WTC11 (cell line): ENCODE measurements at regions not wholly inside any gene's neighbourhood (a gene's known extent, or its start where the extent isn't known, plus 50 kb on each side); places are given as distances from the start of the nearest gene placed in this dataset.

ENCODE experiments used
- ATAC-seq: fragments of 200-7000 bp; cut with Tn5 transposase; 2 replicates; pipeline ENCODE4 v1.10.0; 2021; ENCODE audit warnings: mild to moderate bottlenecking, moderate library complexity
- CTCF ChIA-PET: fragments of 300-600 bp; sonication (Branson Sonifier 250); formaldehyde crosslinking; loops from one replicate; lab custom pipeline; 2021; ENCODE audit warnings: antibody characterized with exemption; lab: Charles Lee
- POLR2A ChIA-PET: fragments of 350-600 bp; sonication (Branson Sonifier 250); formaldehyde crosslinking; loops from one replicate; lab custom pipeline; 2021; ENCODE audit warnings: antibody characterized with exemption; lab: Charles Lee
- DNase-seq: peaks from one replicate; pipeline ENCODE4 v3.0.0; 2021; ENCODE audit warnings: low spot score
- H3K27ac Mint-ChIP-seq: 2 replicates; pipeline ENCODE4 v1.8.0; 2021; ENCODE audit warnings: mixed read lengths
- H3K27me3 Mint-ChIP-seq: 2 replicates; pipeline ENCODE4 v1.8.0; 2021; ENCODE audit warnings: low read depth, mild to moderate bottlenecking, moderate library complexity, mixed read lengths
- H3K36me3 Mint-ChIP-seq: 2 replicates; pipeline ENCODE4 v1.8.0; 2021; ENCODE audit warnings: mixed read lengths
- H3K4me1 Mint-ChIP-seq: 2 replicates; pipeline ENCODE4 v1.8.0; 2022; ENCODE audit warnings: mixed read lengths
- H3K4me3 Mint-ChIP-seq: 2 replicates; pipeline ENCODE4 v1.8.0; 2021; ENCODE audit warnings: mild to moderate bottlenecking, moderate library complexity, mixed read lengths
- H3K9me3 Mint-ChIP-seq: 2 replicates; pipeline ENCODE4 v1.8.0; 2021; ENCODE audit warnings: mixed read lengths
- CDX4 ChIP-seq: fragments of 250-450 bp; sonication (Bioruptor Pico); IDR thresholded peaks from 2 replicates; pipeline ENCODE4 v1.9.0; 2021; ENCODE audit warnings: moderate library complexity, mild to moderate bottlenecking, inconsistent platforms, borderline replicate concordance
- CTCF ChIP-seq: fragments of 200-600 bp; IDR thresholded peaks from 2 replicates; pipeline ENCODE4 v1.8.0; 2022; ENCODE audit warnings: antibody characterized with exemption
- E2F5 ChIP-seq: sonication (generic); formaldehyde crosslinking; IDR thresholded peaks from 2 replicates; pipeline ENCODE4 v1.8.1; 2022; ENCODE audit warnings: mild to moderate bottlenecking, moderate library complexity, missing genetic modification reagents
- EMX1 ChIP-seq: fragments of 250-450 bp; sonication (Bioruptor Pico); IDR thresholded peaks from 2 replicates; pipeline ENCODE4 v1.8.0; 2021; ENCODE audit warnings: mild to moderate bottlenecking
- ERG ChIP-seq: fragments of 250-450 bp; sonication (Bioruptor Pico); IDR thresholded peaks from 2 replicates; pipeline ENCODE4 v1.8.0; 2021; ENCODE audit warnings: mild to moderate bottlenecking
- ESRRA ChIP-seq: sonication (generic); formaldehyde crosslinking; IDR thresholded peaks from 2 replicates; pipeline ENCODE4 v1.8.1; 2022; ENCODE audit warnings: mild to moderate bottlenecking, missing genetic modification reagents, borderline replicate concordance
- ETV6 ChIP-seq: sonication (generic); formaldehyde crosslinking; IDR thresholded peaks from 2 replicates; pipeline ENCODE4 v1.8.1; 2022; ENCODE audit warnings: mild to moderate bottlenecking, missing genetic modification reagents
- GTF2I ChIP-seq: fragments of 250-450 bp; sonication (Bioruptor Pico); conservative IDR thresholded peaks from 2 replicates; pipeline ENCODE4 v1.4.0; 2021; ENCODE audit warnings: mild to moderate bottlenecking
- KAT7 ChIP-seq: sonication (generic); formaldehyde crosslinking; IDR thresholded peaks from 2 replicates; pipeline ENCODE4 v1.8.1; 2023; ENCODE audit warnings: missing genetic modification reagents, mild to moderate bottlenecking, borderline replicate concordance
- NFE2L1 ChIP-seq: sonication (generic); formaldehyde crosslinking; IDR thresholded peaks from 2 replicates; pipeline ENCODE4 v1.8.1; 2023; ENCODE audit warnings: missing genetic modification reagents
- NFYB ChIP-seq: sonication (generic); formaldehyde crosslinking; conservative IDR thresholded peaks from 2 replicates; pipeline ENCODE4 v1.8.0; 2022; ENCODE audit warnings: low read depth, missing genetic modification reagents
- NR1H2 ChIP-seq: sonication (generic); formaldehyde crosslinking; IDR thresholded peaks from 2 replicates; pipeline ENCODE4 v1.9.0; 2021; ENCODE audit warnings: mild to moderate bottlenecking, moderate library complexity, missing genetic modification reagents
- NR2C2 ChIP-seq: sonication (generic); formaldehyde crosslinking; IDR thresholded peaks from 2 replicates; pipeline ENCODE4 v1.8.0; 2022; ENCODE audit warnings: mild to moderate bottlenecking, missing genetic modification reagents
- RORB ChIP-seq: fragments of 250-450 bp; sonication (Bioruptor Pico); IDR thresholded peaks from 2 replicates; pipeline ENCODE4 v1.9.0; 2021; ENCODE audit warnings: mild to moderate bottlenecking
- TEAD4 ChIP-seq: sonication (generic); formaldehyde crosslinking; IDR thresholded peaks from 2 replicates; pipeline ENCODE4 v1.8.0; 2022; ENCODE audit warnings: mild to moderate bottlenecking, missing genetic modification reagents
- ZNF138 ChIP-seq: sonication (generic); formaldehyde crosslinking; conservative IDR thresholded peaks from 2 replicates; pipeline ENCODE4 v1.8.1; 2022; ENCODE audit warnings: mild to moderate bottlenecking, moderate library complexity, missing genetic modification reagents
- ZNF263 ChIP-seq: sonication (generic); formaldehyde crosslinking; IDR thresholded peaks from 2 replicates; pipeline ENCODE4 v1.8.1; 2022; ENCODE audit warnings: low read depth, mild to moderate bottlenecking, moderate library complexity, missing genetic modification reagents
- ZNF281 ChIP-seq: sonication (generic); formaldehyde crosslinking; IDR thresholded peaks from 2 replicates; pipeline ENCODE4 v1.8.0; 2023; ENCODE audit warnings: mild to moderate bottlenecking, missing genetic modification reagents
- ZNF423 ChIP-seq: fragments of 250-450 bp; sonication (Bioruptor Pico); IDR thresholded peaks from 2 replicates; pipeline ENCODE4 v2.1.2; 2022; ENCODE audit warnings: mild to moderate bottlenecking, moderate library complexity
- ZNF512 ChIP-seq: sonication (generic); formaldehyde crosslinking; IDR thresholded peaks from 2 replicates; pipeline ENCODE4 v1.8.1; 2022; ENCODE audit warnings: missing genetic modification reagents, borderline replicate concordance
- ZNF671 ChIP-seq: fragments of 250-450 bp; sonication (Bioruptor Pico); IDR thresholded peaks from 2 replicates; pipeline ENCODE4 v1.8.0; 2021; ENCODE audit warnings: mild to moderate bottlenecking
- TF ChIP-seq, protein P1 (sequence below): sonication (generic); formaldehyde crosslinking; IDR thresholded peaks from 2 replicates; pipeline ENCODE4 v1.8.0; 2022; ENCODE audit warnings: mild to moderate bottlenecking, missing genetic modification reagents

- no peak for TF ChIP-seq CTCF
- TF ChIP-seq EMX1 (CRISPR knock-in tag): no peak
- TF ChIP-seq, all 79 proteins: peak for 0
Measured at GRCh38 chr9:108184009-108184408, 671.8 kb downstream of the ACTL7B start (continued).

- TF ChIP-seq ETV6 (CRISPR knock-in tag) (no peak), ESRRA (CRISPR knock-in tag) (no peak), ERG (no peak), NFE2L1 (CRISPR knock-in tag) (no peak), TEAD4 (no peak)
- H3K9me3 Mint-ChIP-seq: peaks cover 8% of the 10 kb centered on the region; the same call in 1 of the 2 replicates
- H3K4me3 Mint-ChIP-seq: no peak overlapping the region
- H3K36me3 Mint-ChIP-seq: no peaks in the 10 kb centered on the region
- ATAC-seq: no peak
- ChIA-PET CTCF (no interaction called here), POLR2A (no interaction called here)
- no peak for DNase-seq
- H3K4me1 Mint-ChIP-seq: no peaks in the 10 kb centered on the region
- no peaks in the 10 kb centered on the region; the same call in 1 of the 2 replicates for H3K27me3 Mint-ChIP-seq
- no peak overlapping the region for H3K27ac Mint-ChIP-seq
Measured at GRCh38 chr9:108182950-108183381, 672.8 kb downstream of the ACTL7B start.

GRCh38 chr9:108182270-108182669, 673.5 kb downstream of the ACTL7B start:
- TF ChIP-seq ESRRA (CRISPR knock-in tag) (no peak), ZNF671 (CRISPR knock-in tag) (no peak), NR1H2 (CRISPR knock-in tag) (no peak)
- ATAC-seq: no peak
- CTCF ChIA-PET: no interaction called here
- H3K36me3 Mint-ChIP-seq: no peaks in the 10 kb centered on the region
- peaks cover 8% of the 10 kb centered on the region; the same call in 1 of the 2 replicates for H3K9me3 Mint-ChIP-seq
- DNase-seq: no peak
- H3K4me1 Mint-ChIP-seq: no peaks in the 10 kb centered on the region
- POLR2A ChIA-PET: no interaction called here
- no peaks in the 10 kb centered on the region; the same call in 1 of the 2 replicates for H3K27me3 Mint-ChIP-seq
- no peak overlapping the region for H3K27ac Mint-ChIP-seq
- no peak overlapping the region for H3K4me3 Mint-ChIP-seq

DNA sequence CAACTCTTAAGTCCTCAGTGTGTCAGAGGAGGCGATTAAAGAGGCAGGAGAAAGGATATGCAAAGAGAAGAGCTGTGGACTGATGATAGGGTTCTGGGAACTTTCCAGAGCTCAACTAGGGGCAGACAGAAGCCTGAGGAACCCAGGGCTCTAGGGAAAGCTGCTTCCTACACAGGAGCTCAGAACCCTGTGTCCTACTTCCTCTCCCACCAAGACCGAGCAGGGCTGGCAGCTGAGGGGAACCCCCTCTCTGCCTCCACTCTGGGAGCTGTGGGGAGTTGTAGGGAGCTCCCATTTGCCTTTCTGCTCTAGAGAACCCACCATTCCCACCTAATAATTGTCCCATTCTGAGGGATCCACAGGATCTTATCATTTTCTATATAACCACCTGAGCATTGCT, 674.3 kb downstream of the ACTL7B start:
- H3K27ac Mint-ChIP-seq: no peak overlapping the region
- H3K27me3 Mint-ChIP-seq: no peaks in the 10 kb centered on the region
- ChIA-PET CTCF (no interaction called here), POLR2A (no interaction called here)
- no peak overlapping the region for H3K4me3 Mint-ChIP-seq
- no peak for DNase-seq
- H3K4me1 Mint-ChIP-seq: no peaks in the 10 kb centered on the region
- no peak for ATAC-seq
- H3K36me3 Mint-ChIP-seq: no peaks in the 10 kb centered on the region
- H3K9me3 Mint-ChIP-seq: peaks cover 8% of the 10 kb centered on the region; the same call in 1 of the 2 replicates
- no peak for TF ChIP-seq ZNF512
- no peak for TF ChIP-seq RORB (CRISPR knock-in tag)
- TF ChIP-seq NR2C2 (CRISPR knock-in tag): no peak
- TF ChIP-seq CDX4 (CRISPR knock-in tag): no peak
- no peak for TF ChIP-seq ZNF263 (CRISPR knock-in tag)
- TF ChIP-seq E2F5 (CRISPR knock-in tag): no peak
- TF ChIP-seq ZNF138: no peak
- TF ChIP-seq ZNF423: no peak
- TF ChIP-seq ZNF281 (CRISPR knock-in tag): no peak
- TF ChIP-seq TEAD4: no peak
- no peak for TF ChIP-seq GTF2I (CRISPR knock-in tag)
- TF ChIP-seq, protein P1, sequence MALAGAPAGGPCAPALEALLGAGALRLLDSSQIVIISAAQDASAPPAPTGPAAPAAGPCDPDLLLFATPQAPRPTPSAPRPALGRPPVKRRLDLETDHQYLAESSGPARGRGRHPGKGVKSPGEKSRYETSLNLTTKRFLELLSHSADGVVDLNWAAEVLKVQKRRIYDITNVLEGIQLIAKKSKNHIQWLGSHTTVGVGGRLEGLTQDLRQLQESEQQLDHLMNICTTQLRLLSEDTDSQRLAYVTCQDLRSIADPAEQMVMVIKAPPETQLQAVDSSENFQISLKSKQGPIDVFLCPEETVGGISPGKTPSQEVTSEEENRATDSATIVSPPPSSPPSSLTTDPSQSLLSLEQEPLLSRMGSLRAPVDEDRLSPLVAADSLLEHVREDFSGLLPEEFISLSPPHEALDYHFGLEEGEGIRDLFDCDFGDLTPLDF (CRISPR knock-in tag): no peak
- no peak for TF ChIP-seq KAT7
- no peak for TF ChIP-seq NFYB (CRISPR knock-in tag)
